Activated CD4-positive, alpha-beta T cell treated with anti-CD3 and anti-CD28 coated beads, Interleukin-10, Interleukin-2, amounts not matched to agents 100 ng/mL and 50 ng/mL, durations not matched to agents 16 hours and 8 hours (primary cell): ENCODE measurements at regions not wholly inside any gene's neighbourhood (a gene's known extent, or its start where the extent isn't known, plus 50 kb on each side); places are given as distances from the start of the nearest gene placed in this dataset.

Experiments used
- DNase-seq: peaks from one replicate; pipeline ENCODE4 v3.0.0-alpha.2; 2020

GRCh38 chr2:164288235-164288634 lies 333.0 kb downstream of the GRB14 start:
- DNase-seq = no peak

- no peak for DNase-seq
Measured at GRCh38 chr2:164287056-164287455, 334.2 kb downstream of the GRB14 start.

GRCh38 chr2:164285576-164285975 lies 335.7 kb downstream of the GRB14 start:
- no peak for DNase-seq

- no peak for DNase-seq
Measured at GRCh38 chr2:164281896-164282295, 339.4 kb downstream of the GRB14 start.

GRCh38 chr2:164275659-164276058 lies 345.6 kb downstream of the GRB14 start:
- DNase-seq = no peak

GRCh38 chr2:164260506-164260905 lies 360.8 kb downstream of the GRB14 start:
- no peak for DNase-seq

GRCh38 chr2:164257742-164258141 lies 363.5 kb downstream of the GRB14 start:
- no peak for DNase-seq

GRCh38 chr2:164252568-164253287 lies 368.6 kb downstream of the GRB14 start:
- peak; percentile 8 for DNase-seq

- DNase-seq = no peak
Measured at GRCh38 chr2:164243315-164243714, 378.0 kb downstream of the GRB14 start.

GRCh38 chr2:164242409-164242808 lies 378.9 kb downstream of the GRB14 start:
- no peak for DNase-seq

- DNase-seq = no peak
Measured at GRCh38 chr2:164234074-164234473, 387.2 kb downstream of the GRB14 start.

GRCh38 chr2:164224007-164224406 lies 397.3 kb downstream of the GRB14 start:
- no peak for DNase-seq

- no peak for DNase-seq
Measured at GRCh38 chr2:164221473-164221872, 399.8 kb downstream of the GRB14 start.

GRCh38 chr2:164220265-164220664 lies 401.0 kb downstream of the GRB14 start:
- no peak for DNase-seq

- DNase-seq = no peak
Measured at GRCh38 chr2:164213916-164214315, 407.4 kb downstream of the GRB14 start.

- DNase-seq = no peak
Measured at GRCh38 chr2:164205347-164205746, 415.9 kb downstream of the GRB14 start.

- no peak for DNase-seq
Measured at GRCh38 chr2:164203131-164203530, 418.2 kb downstream of the GRB14 start.

GRCh38 chr2:164198256-164198655 lies 423.0 kb downstream of the GRB14 start:
- DNase-seq = no peak

- no peak for DNase-seq
Measured at GRCh38 chr2:164190700-164191099, 430.6 kb downstream of the GRB14 start.

- no peak for DNase-seq
Measured at GRCh38 chr2:164189851-164190250, 431.4 kb downstream of the GRB14 start.

GRCh38 chr2:164187121-164187520 lies 434.2 kb downstream of the GRB14 start:
- DNase-seq = no peak

- DNase-seq = no peak
Measured at GRCh38 chr2:164186591-164186990, 434.7 kb downstream of the GRB14 start.

- DNase-seq = no peak
Measured at GRCh38 chr2:164182116-164182627, 439.1 kb downstream of the GRB14 start.

- DNase-seq = no peak
Measured at GRCh38 chr2:164178835-164179465, 442.3 kb downstream of the GRB14 start.

- no peak for DNase-seq
Measured at GRCh38 chr2:164164602-164165001, 428.8 kb upstream of the FIGN start.
